ENCODE measurements at regions not wholly inside any gene's neighbourhood (a gene's known extent, or its start where the extent isn't known, plus 50 kb on each side); places are given as distances from the start of the nearest gene placed in this dataset.

GRCh38 chr10:107451047-107451446, 286.5 kb upstream of the SORCS1 start:
- TF ChIP-seq POLR2AphosphoS5 (IDR thresholded peaks at IDR 0.05) (no peak), POLR2A (IDR thresholded peaks at IDR 0.05) (no peak), CTCF (IDR thresholded peaks at IDR 0.05) (no peak), EP300 (IDR thresholded peaks at IDR 0.05) (no peak)
